SK-N-SH treated with all-trans-retinoic acid at 6 μM for 48 hours (cell line): ENCODE measurements at regions not wholly inside any gene's neighbourhood (a gene's known extent, or its start where the extent isn't known, plus 50 kb on each side); places are given as distances from the start of the nearest gene placed in this dataset.

ENCODE experiments used
- ATAC-seq: fragments of 200-7000 bp; cut with Tn5 transposase; 3 replicates; pipeline ENCODE4 v1.9.1; 2020; ENCODE audit warnings: mild to moderate bottlenecking, moderate library complexity
- ARNTL ChIP-seq: fragments of 450-650 bp; formaldehyde crosslinking; IDR thresholded peaks from 2 replicates; pipeline ENCODE4 v1.5.0; 2020; ENCODE audit warnings: low read depth, mild to moderate bottlenecking, moderate library complexity, borderline replicate concordance
- BACH2 ChIP-seq: fragments of 250-450 bp; sonication (Bioruptor Pico); IDR thresholded peaks from 2 replicates; pipeline ENCODE4 v1.9.0; 2021; ENCODE audit warnings: mild to moderate bottlenecking, borderline replicate concordance
- CREB5 ChIP-seq: fragments of 250-450 bp; sonication (Bioruptor Pico); IDR thresholded peaks from 2 replicates; pipeline ENCODE4 v1.5.1; 2020; ENCODE audit warnings: low read depth, mild to moderate bottlenecking, moderate library complexity
- CSDC2 ChIP-seq: fragments of 250-450 bp; sonication (Bioruptor Pico); IDR thresholded peaks from 2 replicates; pipeline ENCODE4 v1.5.0; 2020; ENCODE audit warnings: mild to moderate bottlenecking, moderate library complexity
- ESRRG ChIP-seq: fragments of 250-450 bp; sonication (Bioruptor Pico); IDR thresholded peaks from 2 replicates; pipeline ENCODE4 v1.6.1; 2021; ENCODE audit warnings: mild to moderate bottlenecking
- GLIS3 ChIP-seq: fragments of 250-450 bp; sonication (Bioruptor Pico); IDR thresholded peaks from 2 replicates; pipeline ENCODE4 v1.5.0; 2020; ENCODE audit warnings: mild to moderate bottlenecking, moderate library complexity
- ISL1 ChIP-seq: fragments of 250-450 bp; sonication (Bioruptor Pico); IDR thresholded peaks from 2 replicates; pipeline ENCODE4 v2.1.2; 2022; ENCODE audit warnings: mild to moderate bottlenecking, moderate library complexity
- OSR1 ChIP-seq: fragments of 250-450 bp; sonication (Bioruptor Pico); IDR thresholded peaks from 2 replicates; pipeline ENCODE4 v1.8.0; 2022; ENCODE audit warnings: moderate library complexity, mild to moderate bottlenecking, inconsistent platforms
- POU6F1 ChIP-seq: fragments of 250-450 bp; sonication (Bioruptor Pico); IDR thresholded peaks from 2 replicates; pipeline ENCODE4 v1.8.0; 2021; ENCODE audit warnings: low read depth, mild to moderate bottlenecking, moderate library complexity, borderline replicate concordance
- PPARA ChIP-seq: fragments of 250-450 bp; sonication (Bioruptor Pico); IDR thresholded peaks from 2 replicates; pipeline ENCODE4 v1.5.0; 2020; ENCODE audit warnings: mild to moderate bottlenecking, borderline replicate concordance
- RARB ChIP-seq: fragments of 250-450 bp; sonication (Bioruptor Pico); IDR thresholded peaks from 2 replicates; pipeline ENCODE4 v1.8.0; 2021; ENCODE audit warnings: mild to moderate bottlenecking, moderate library complexity
- SNAI2 ChIP-seq: fragments of 250-450 bp; sonication (Bioruptor Pico); IDR thresholded peaks from 2 replicates; pipeline ENCODE4 v1.5.0; 2020; ENCODE audit warnings: mild to moderate bottlenecking, moderate library complexity
- TCF4 ChIP-seq: fragments of 250-450 bp; sonication (Bioruptor Pico); IDR thresholded peaks from 2 replicates; pipeline ENCODE4 v1.8.0; 2021; ENCODE audit warnings: mild to moderate bottlenecking, moderate library complexity, borderline replicate concordance
- TOX ChIP-seq: fragments of 250-450 bp; sonication (Bioruptor Pico); IDR thresholded peaks from 2 replicates; pipeline ENCODE4 v1.8.0; 2021; ENCODE audit warnings: mild to moderate bottlenecking, moderate library complexity, borderline replicate concordance
- ZC3H10 ChIP-seq: fragments of 250-450 bp; sonication (Bioruptor Pico); IDR thresholded peaks from 2 replicates; pipeline ENCODE4 v1.5.1; 2021; ENCODE audit warnings: mild to moderate bottlenecking, moderate library complexity
- ZFP3 ChIP-seq: fragments of 250-450 bp; sonication (Bioruptor Pico); IDR thresholded peaks from 2 replicates; pipeline ENCODE4 v1.5.0; 2020; ENCODE audit warnings: mild to moderate bottlenecking, moderate library complexity
- ZFP30 ChIP-seq: fragments of 450-650 bp; formaldehyde crosslinking; IDR thresholded peaks from 2 replicates; pipeline ENCODE4 v1.5.0; 2022; ENCODE audit warnings: mild to moderate bottlenecking, moderate library complexity
- ZNF565 ChIP-seq: fragments of 450-650 bp; formaldehyde crosslinking; conservative IDR thresholded peaks from 2 replicates; pipeline ENCODE4 v1.5.0; 2020; ENCODE audit warnings: low read depth, mild to moderate bottlenecking, moderate library complexity
- ZNF70 ChIP-seq: fragments of 450-650 bp; formaldehyde crosslinking; IDR thresholded peaks from 2 replicates; pipeline ENCODE4 v1.5.0; 2020; ENCODE audit warnings: mild to moderate bottlenecking, moderate library complexity
- ZNF8 ChIP-seq: fragments of 450-650 bp; formaldehyde crosslinking; IDR thresholded peaks from 2 replicates; pipeline ENCODE4 v1.5.0; 2020; ENCODE audit warnings: mild to moderate bottlenecking, moderate library complexity
- TF ChIP-seq, protein P1 (sequence below): fragments of 250-450 bp; sonication (Bioruptor Pico); IDR thresholded peaks from 2 replicates; pipeline ENCODE4 v1.5.1; 2021; ENCODE audit warnings: mild to moderate bottlenecking, moderate library complexity

DNA sequence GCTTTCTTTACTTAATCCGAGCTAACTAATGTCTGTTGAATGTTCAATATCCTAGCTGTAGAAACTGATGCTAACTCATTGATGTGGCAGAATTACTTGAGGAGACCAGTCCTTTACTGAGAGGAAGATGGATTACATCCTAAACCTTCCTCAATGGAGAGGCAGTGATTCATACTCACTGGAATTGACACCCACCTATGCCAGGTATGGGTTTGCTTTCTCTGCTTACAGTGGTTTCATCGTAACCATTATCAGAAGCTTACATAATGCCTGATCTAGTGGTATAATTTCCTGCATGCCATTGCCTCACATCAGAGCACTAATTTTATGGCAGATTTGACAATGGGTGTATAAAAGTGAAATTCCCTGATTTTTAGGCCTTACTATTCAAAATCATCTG lies 384.7 kb downstream of the ANXA1 start (continued):
- TF ChIP-seq POU6F1 (no peak), CREB5 (no peak), GLIS3 (CRISPR knock-in tag) (no peak), ESRRG (CRISPR knock-in tag) (no peak), ZNF70 (no peak), TOX (CRISPR knock-in tag) (no peak)

DNA sequence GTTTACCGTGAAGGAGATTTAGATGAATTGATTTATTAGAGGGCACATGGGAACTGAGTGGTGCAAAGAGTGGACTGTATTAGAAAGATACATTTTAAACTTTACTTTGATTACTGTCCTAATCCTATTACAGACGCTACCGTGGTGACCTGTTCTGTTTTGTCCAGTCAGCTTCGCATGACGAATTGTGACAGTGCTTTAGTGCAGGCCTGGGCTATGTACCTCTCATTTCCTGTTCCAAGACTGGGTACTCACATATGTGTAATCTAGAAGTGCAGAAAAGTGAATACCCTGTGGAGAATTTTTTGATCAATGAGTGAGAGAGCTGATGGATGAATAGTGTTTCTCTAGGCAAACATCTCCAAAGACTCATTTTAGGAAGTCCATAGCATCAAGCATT lies 385.9 kb downstream of the ANXA1 start:
- ATAC-seq, result no peak
- TF ChIP-seq, protein P1, sequence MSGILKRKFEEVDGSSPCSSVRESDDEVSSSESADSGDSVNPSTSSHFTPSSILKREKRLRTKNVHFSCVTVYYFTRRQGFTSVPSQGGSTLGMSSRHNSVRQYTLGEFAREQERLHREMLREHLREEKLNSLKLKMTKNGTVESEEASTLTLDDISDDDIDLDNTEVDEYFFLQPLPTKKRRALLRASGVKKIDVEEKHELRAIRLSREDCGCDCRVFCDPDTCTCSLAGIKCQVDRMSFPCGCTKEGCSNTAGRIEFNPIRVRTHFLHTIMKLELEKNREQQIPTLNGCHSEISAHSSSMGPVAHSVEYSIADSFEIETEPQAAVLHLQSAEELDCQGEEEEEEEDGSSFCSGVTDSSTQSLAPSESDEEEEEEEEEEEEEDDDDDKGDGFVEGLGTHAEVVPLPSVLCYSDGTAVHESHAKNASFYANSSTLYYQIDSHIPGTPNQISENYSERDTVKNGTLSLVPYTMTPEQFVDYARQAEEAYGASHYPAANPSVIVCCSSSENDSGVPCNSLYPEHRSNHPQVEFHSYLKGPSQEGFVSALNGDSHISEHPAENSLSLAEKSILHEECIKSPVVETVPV (CRISPR knock-in tag), result no peak
- TF ChIP-seq RARB (CRISPR knock-in tag) (no peak), ZFP3 (CRISPR knock-in tag) (no peak), SNAI2 (CRISPR knock-in tag) (no peak), TCF4 (CRISPR knock-in tag) (no peak), PPARA (CRISPR knock-in tag) (no peak), ZNF565 (no peak), ARNTL (no peak), POU6F1 (no peak)
- TF ChIP-seq, all 23 proteins: peak for 0

DNA sequence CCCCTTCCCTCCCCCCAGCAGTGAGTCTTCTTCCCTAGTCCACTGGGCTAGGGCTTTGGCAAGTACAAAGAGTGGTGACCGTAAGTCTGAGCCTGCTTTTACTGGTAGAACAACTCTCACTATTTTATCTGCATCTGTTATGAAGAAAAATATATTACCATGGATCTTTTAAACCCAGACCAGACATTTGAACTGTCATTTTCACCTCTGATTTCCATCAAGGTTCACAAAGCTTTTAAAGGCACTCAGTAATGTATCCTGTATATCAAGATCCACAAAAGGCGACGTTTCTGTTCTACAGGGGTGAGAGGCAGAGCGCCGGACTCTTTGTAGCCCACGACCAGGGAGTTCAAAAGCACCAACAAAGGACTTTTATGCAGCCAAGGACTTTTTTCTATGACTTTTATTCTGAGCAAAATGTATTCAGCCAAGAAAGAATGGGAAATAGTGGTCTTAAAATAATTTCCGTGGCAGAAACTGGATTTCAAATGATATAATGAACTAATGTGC lies 388.3 kb downstream of the ANXA1 start:
- no peak for ATAC-seq
- TF ChIP-seq ZC3H10 (CRISPR knock-in tag), result no peak
- TF ChIP-seq PPARA (CRISPR knock-in tag), result no peak
- TF ChIP-seq ARNTL, result no peak
- no peak for TF ChIP-seq ZNF8 (CRISPR knock-in tag)
- TF ChIP-seq TOX (CRISPR knock-in tag), result no peak
- no peak for TF ChIP-seq ZNF70
- TF ChIP-seq RARB (CRISPR knock-in tag), result no peak
- no peak for TF ChIP-seq OSR1 (CRISPR knock-in tag)
- TF ChIP-seq BACH2 (CRISPR knock-in tag), result no peak
- TF ChIP-seq ESRRG (CRISPR knock-in tag), result no peak
- TF ChIP-seq SNAI2 (CRISPR knock-in tag), result no peak
- TF ChIP-seq CREB5, result no peak
- TF ChIP-seq GLIS3 (CRISPR knock-in tag), result no peak
- no peak for TF ChIP-seq CSDC2 (CRISPR knock-in tag)
- TF ChIP-seq, protein P1 (CRISPR knock-in tag), result no peak
- TF ChIP-seq POU6F1, result no peak
- TF ChIP-seq ZFP30 (CRISPR knock-in tag), result no peak
- no peak for TF ChIP-seq TCF4 (CRISPR knock-in tag)
- TF ChIP-seq ZNF565, result no peak
- TF ChIP-seq ISL1, result no peak
- TF ChIP-seq, all 23 proteins: peak for 0
